ENCODE measurements at regions not wholly inside any gene's neighbourhood (a gene's known extent, or its start where the extent isn't known, plus 50 kb on each side); places are given as distances from the start of the nearest gene placed in this dataset.
"Not testable (repeated sequence)": the region's sequence is repeated elsewhere in the genome, so short reads cannot be mapped to it uniquely, and the experiment has no call there.

DNA sequence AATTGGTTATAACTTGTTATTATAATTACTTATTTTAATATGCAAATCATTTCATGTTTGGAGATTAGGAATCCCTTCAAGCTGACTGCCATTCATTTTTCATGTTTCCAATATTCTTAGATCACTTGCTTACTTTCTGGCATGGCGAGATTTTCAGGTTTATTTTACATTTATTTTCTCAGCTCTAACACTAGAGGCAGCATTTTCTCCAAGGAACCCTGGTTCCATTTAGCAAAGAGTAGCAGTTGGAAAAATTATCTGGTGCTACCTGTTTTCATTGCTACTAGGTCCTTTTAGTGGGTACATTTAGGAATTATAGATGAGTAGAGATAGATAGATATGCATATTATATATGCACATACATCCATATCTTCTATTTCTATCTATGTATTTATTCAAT lies 90.9 kb upstream of the TRPC4 start:
- H3K9me3 Mint-ChIP-seq: no peaks in the 10 kb centered on the region
- no peak overlapping the region for H3K27ac Mint-ChIP-seq
- no peak for DNase-seq
- ChIA-PET CTCF (no interaction called here), POLR2A (no interaction called here)
- no peak overlapping the region for H3K4me3 Mint-ChIP-seq
- no peaks in the 10 kb centered on the region for H3K27me3 Mint-ChIP-seq
- no peaks in the 10 kb centered on the region for H3K36me3 Mint-ChIP-seq (ENCODE audit: low read depth)
- no peaks in the 10 kb centered on the region for H3K4me1 Mint-ChIP-seq

DNA sequence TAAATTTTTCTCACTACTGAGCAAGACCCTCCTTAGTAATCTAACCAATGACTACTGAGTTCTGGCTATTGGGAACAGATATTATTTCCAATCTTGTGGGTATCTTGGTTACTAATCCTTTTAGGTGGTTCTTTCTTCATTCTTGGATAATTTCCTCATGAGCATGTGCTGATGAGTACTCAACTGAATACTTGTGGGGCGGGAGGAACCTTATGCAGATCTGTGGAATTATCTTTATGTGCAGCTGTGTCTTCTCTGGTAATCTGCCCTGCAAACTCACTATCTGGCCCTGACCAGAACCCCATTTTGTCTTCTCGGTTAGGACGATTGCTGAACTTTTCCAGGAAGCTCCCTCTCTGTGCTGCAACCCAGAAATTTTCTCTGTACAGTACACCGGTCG lies 89.7 kb upstream of the TRPC4 start:
- POLR2A ChIA-PET: no interaction called here
- no peaks in the 10 kb centered on the region for H3K27me3 Mint-ChIP-seq

GRCh38 chr13:37956536-37956935 lies 87.0 kb upstream of the TRPC4 start:
- no peaks in the 10 kb centered on the region for H3K36me3 Mint-ChIP-seq (ENCODE audit: low read depth)
- H3K4me1 Mint-ChIP-seq: no peaks in the 10 kb centered on the region
- no peak overlapping the region for H3K27ac Mint-ChIP-seq
- no peak overlapping the region for H3K4me3 Mint-ChIP-seq
- no peaks in the 10 kb centered on the region for H3K9me3 Mint-ChIP-seq
- CTCF ChIA-PET: no interaction called here
- H3K27me3 Mint-ChIP-seq: no peaks in the 10 kb centered on the region
- DNase-seq: no peak
- POLR2A ChIA-PET: no interaction called here

More for the DNA sequence above, 89.7 kb upstream of the TRPC4 start:
- CTCF ChIA-PET: no interaction called here
- Mint-ChIP-seq H3K4me3 (no peak overlapping the region), H3K36me3 (ENCODE audit: low read depth) (no peaks in the 10 kb centered on the region), H3K9me3 (no peaks in the 10 kb centered on the region), H3K4me1 (no peaks in the 10 kb centered on the region), H3K27ac (no peak overlapping the region)
- no peak for DNase-seq

GRCh38 chr13:37954597-37954996 lies 85.0 kb upstream of the TRPC4 start:
- H3K27me3 Mint-ChIP-seq; H3K4me3 Mint-ChIP-seq; POLR2A ChIA-PET; H3K27ac Mint-ChIP-seq; DNase-seq; CTCF ChIA-PET; H3K36me3 Mint-ChIP-seq (ENCODE audit: low read depth); H3K4me1 Mint-ChIP-seq; H3K9me3 Mint-ChIP-seq: not testable (repeated sequence)

DNA sequence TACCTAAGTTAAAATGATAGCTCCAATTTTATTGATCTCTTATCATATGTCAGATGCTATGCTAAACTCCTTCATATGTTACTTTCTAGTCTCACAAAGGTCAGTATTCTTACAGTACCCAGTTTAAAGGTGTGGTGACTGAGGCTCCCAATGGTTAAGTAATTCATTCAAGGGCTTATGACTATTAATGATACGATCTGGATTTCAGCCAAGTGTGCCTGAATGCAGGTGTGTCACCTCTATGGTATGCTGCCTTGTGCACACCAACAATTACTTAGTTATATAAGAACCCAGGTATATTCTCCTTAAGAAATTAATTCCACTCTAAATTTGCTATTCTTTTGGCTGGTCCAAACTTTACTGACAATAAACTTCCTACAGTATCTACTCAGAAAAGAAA lies 84.6 kb upstream of the TRPC4 start:
- H3K36me3 Mint-ChIP-seq (ENCODE audit: low read depth): no peaks in the 10 kb centered on the region
- H3K27ac Mint-ChIP-seq: no peak overlapping the region
- ChIA-PET POLR2A (no interaction called here), CTCF (no interaction called here)
- H3K9me3 Mint-ChIP-seq: no peaks in the 10 kb centered on the region
- no peak for DNase-seq
- no peaks in the 10 kb centered on the region for H3K27me3 Mint-ChIP-seq
- H3K4me3 Mint-ChIP-seq: no peak overlapping the region
- no peaks in the 10 kb centered on the region for H3K4me1 Mint-ChIP-seq

- Mint-ChIP-seq H3K9me3 (no peaks in the 10 kb centered on the region), H3K27me3 (no peaks in the 10 kb centered on the region), H3K4me1 (no peaks in the 10 kb centered on the region), H3K4me3 (no peak overlapping the region), H3K36me3 (ENCODE audit: low read depth) (no peaks in the 10 kb centered on the region), H3K27ac (no peak overlapping the region)
- CTCF ChIA-PET: no interaction called here
- DNase-seq: no peak
- POLR2A ChIA-PET: no interaction called here
These were observed 84.1 kb upstream of the TRPC4 start for GRCh38 chr13:37953696-37954095.

DNA sequence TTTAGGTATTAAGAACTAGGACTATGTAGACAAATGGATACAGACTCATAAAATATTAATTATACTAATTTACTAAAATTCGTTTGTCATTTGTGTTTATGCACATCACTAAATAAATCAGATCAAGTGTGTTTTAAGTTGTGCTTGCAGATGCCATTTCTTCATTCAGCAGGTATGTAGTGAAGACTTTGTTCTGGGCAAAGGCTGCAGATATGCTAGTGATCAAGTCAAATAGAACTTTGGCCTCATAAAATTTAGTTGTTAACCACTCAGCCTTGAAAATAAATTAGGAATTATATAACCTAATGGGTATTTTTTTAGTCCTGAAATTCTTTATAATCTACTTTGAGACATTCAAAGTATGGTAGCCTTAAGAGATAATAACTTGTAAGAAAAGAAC lies 80.4 kb upstream of the TRPC4 start:
- H3K27ac Mint-ChIP-seq: no peak overlapping the region
- CTCF ChIA-PET: no interaction called here
- H3K27me3 Mint-ChIP-seq: no peaks in the 10 kb centered on the region
- no peak overlapping the region for H3K4me3 Mint-ChIP-seq
- POLR2A ChIA-PET: no interaction called here
- no peaks in the 10 kb centered on the region for H3K36me3 Mint-ChIP-seq (ENCODE audit: low read depth)
- no peak for DNase-seq
- peaks cover 8% of the 10 kb centered on the region for H3K9me3 Mint-ChIP-seq
- no peaks in the 10 kb centered on the region for H3K4me1 Mint-ChIP-seq

DNA sequence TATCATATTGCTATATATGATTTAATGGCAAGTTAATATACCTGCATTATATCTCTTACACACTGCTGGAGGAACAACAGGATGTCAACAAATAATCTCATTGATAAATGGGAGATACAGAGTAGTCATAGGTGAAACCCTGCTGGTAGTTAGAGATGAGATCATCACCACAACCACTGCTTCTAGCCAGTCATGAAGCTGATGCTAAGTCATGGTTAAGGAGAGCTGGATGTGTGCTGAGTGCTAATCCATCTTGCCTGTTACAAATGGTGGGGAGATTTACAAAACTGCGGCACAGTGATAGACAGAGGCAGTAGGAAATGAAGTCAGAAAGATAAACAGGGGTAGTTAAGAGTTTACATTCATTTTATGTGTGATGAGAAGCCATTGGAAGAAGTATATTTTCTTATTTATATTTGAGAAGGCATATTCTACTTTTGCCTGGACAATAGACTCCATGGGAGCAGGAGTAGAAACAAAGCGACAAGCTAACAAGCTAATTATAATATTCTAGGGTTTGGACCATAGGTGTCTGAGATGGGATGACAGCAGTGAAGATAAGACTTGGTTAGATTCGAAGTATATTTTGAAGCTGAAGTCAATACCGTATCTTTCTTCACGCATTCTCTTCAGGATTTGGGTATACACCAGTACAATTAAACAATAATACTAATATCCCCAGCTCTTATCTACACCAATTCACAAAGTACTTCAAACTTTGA lies 78.0 kb upstream of the TRPC4 start:
- POLR2A ChIA-PET: no interaction called here
- no peaks in the 10 kb centered on the region for H3K4me1 Mint-ChIP-seq
- H3K36me3 Mint-ChIP-seq (ENCODE audit: low read depth): no peaks in the 10 kb centered on the region
- no peaks in the 10 kb centered on the region for H3K27me3 Mint-ChIP-seq
- H3K27ac Mint-ChIP-seq: no peak overlapping the region
- no peak overlapping the region for H3K4me3 Mint-ChIP-seq
- DNase-seq: no peak
- CTCF ChIA-PET: no interaction called here
- H3K9me3 Mint-ChIP-seq: peaks cover 8% of the 10 kb centered on the region

- POLR2A ChIA-PET: no interaction called here
- no peaks in the 10 kb centered on the region for H3K27me3 Mint-ChIP-seq
- CTCF ChIA-PET: interaction anchor here (0.7 kb wide), 1 partner anchor 161 kb away, joined by 3 read pairs; no protein-coding TSS in a partner anchor
- H3K4me3 Mint-ChIP-seq: no peak overlapping the region
- H3K36me3 Mint-ChIP-seq (ENCODE audit: low read depth): no peaks in the 10 kb centered on the region
- no peak for DNase-seq
- no peaks in the 10 kb centered on the region for H3K4me1 Mint-ChIP-seq
- no peak overlapping the region for H3K27ac Mint-ChIP-seq
- peaks cover 8% of the 10 kb centered on the region for H3K9me3 Mint-ChIP-seq
These were observed 76.3 kb upstream of the TRPC4 start for GRCh38 chr13:37945651-37946575.

DNA sequence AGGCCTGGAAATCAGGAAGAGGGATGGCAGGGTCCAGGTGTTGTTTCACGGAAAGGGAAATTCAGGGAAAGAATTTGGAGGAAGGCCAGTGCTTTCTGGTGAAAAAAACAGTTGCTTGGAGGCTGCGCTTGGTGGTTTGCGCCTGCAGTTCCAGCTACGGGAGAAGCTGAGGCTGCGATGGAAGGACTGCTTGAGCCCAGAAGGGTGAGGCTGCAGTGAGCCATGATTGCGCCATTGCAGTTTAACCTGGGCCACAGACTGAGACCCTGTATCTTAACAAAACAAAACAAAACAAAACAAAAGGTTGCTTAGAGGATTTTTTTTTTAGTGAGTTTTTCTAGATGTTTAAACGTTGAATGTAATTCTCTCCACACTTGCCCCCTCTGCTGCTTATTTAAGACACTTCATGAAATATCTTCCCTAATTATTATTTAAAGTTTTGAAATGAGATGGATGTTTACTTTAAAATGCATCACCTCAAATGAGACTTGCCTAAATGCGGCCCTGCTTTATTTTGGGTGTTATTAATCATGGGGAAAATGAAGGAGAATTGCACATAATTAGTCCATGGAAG lies 75.4 kb upstream of the TRPC4 start:
- no peaks in the 10 kb centered on the region for H3K27me3 Mint-ChIP-seq
- POLR2A ChIA-PET: no interaction called here
- no peak overlapping the region for H3K4me3 Mint-ChIP-seq
- no peaks in the 10 kb centered on the region for H3K36me3 Mint-ChIP-seq (ENCODE audit: low read depth)
- no peak for DNase-seq
- no peaks in the 10 kb centered on the region for H3K4me1 Mint-ChIP-seq
- peaks cover 8% of the 10 kb centered on the region for H3K9me3 Mint-ChIP-seq
- no peak overlapping the region for H3K27ac Mint-ChIP-seq
- CTCF ChIA-PET: no interaction called here

DNA sequence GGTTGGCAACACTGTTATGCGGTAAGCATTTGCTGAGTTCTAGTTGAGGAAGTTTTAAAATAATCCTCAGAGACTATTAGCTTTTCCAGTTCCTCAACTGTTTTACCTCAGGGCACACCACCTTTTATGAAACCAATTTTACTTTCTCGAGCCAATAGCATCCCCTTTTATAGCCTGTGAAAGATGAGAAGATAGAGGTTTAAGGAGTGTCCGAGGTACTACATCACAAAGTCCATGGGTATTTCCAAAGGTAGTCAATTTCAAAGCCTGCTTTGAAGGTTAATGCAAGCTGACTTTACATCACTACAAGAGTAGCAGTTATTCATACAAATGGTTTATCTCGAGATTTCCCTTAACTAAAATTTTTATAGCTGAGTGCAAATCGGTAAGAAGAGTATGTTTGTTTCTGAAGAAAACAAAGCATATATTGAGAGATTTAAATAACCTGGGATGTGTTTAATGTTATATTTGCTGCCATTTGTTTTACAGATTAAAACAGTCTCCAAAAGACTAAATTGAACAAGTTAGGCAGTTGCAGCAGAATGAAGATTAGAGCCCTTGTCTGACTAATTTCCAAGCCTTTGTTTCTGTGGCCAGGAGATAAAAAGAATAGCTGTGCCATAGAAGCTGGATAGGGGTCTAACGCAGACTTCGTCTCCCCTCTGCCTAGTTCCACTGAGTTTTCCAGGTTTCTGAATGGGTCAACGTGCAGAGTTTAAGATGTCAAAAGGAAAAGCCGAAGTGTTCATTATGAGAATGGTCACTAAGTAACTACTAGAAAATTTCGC lies 74.7 kb upstream of the TRPC4 start:
- no peaks in the 10 kb centered on the region for H3K36me3 Mint-ChIP-seq (ENCODE audit: low read depth)

GRCh38 chr13:37942929-37943328 lies 73.4 kb upstream of the TRPC4 start:
- H3K27me3 Mint-ChIP-seq: no peaks in the 10 kb centered on the region
- no peak overlapping the region for H3K27ac Mint-ChIP-seq
- no peaks in the 10 kb centered on the region for H3K36me3 Mint-ChIP-seq (ENCODE audit: low read depth)
- ChIA-PET CTCF (no interaction called here), POLR2A (no interaction called here)
- DNase-seq: no peak
- H3K4me1 Mint-ChIP-seq: no peaks in the 10 kb centered on the region
- H3K4me3 Mint-ChIP-seq: no peak overlapping the region
- peaks cover 6% of the 10 kb centered on the region for H3K9me3 Mint-ChIP-seq

More for the DNA sequence above, 74.7 kb upstream of the TRPC4 start:
- Mint-ChIP-seq H3K4me3 (no peak overlapping the region), H3K4me1 (no peaks in the 10 kb centered on the region), H3K27me3 (no peaks in the 10 kb centered on the region), H3K9me3 (peaks cover 8% of the 10 kb centered on the region), H3K27ac (no peak overlapping the region)
- ChIA-PET CTCF (no interaction called here), POLR2A (no interaction called here)
- DNase-seq: no peak

Data from activated CD4-positive, alpha-beta T cell treated with anti-CD3 and anti-CD28 coated beads, Interleukin-2, amount 10 ng/mL, durations not matched to agents 7 days and 5 days (primary cell).